HL-60 (cell line): ENCODE measurements at regions not wholly inside any gene's neighbourhood (a gene's known extent, or its start where the extent isn't known, plus 50 kb on each side); places are given as distances from the start of the nearest gene placed in this dataset.

Experiments used
- DNase-seq, 2 experiments: peaks; one replicate each; pipeline ENCODE4 v3.0.0-alpha.2; 2010 to 2020; ENCODE audit warnings: low read depth in 1 of 2, low spot score in 1 of 2
- H3K27ac ChIP-seq: fragments of 250-450 bp; sonication (Bioruptor Pico); replicated peaks from 2 replicates; pipeline ENCODE4 v1.5.1; 2020; ENCODE audit warnings: mild to moderate bottlenecking, moderate library complexity
- H3K27me3 ChIP-seq: fragments of 250-450 bp; sonication (Bioruptor Pico); 2 replicates; pipeline ENCODE4 v1.5.1; 2021; ENCODE audit warnings: mild to moderate bottlenecking, moderate library complexity; ENCODE audit not compliant: insufficient read depth, poor library complexity, severe bottlenecking
- H3K4me3 ChIP-seq: replicated peaks from 2 replicates; pipeline ENCODE4 v1.5.1; 2011; ENCODE audit warnings: mild to moderate bottlenecking, control low read depth, low read length; ENCODE audit not compliant: insufficient read depth
- CTCF ChIP-seq: IDR thresholded peaks from one replicate; pipeline ENCODE4 v1.5.1; 2011; ENCODE audit warnings: low read length, control low read depth, inconsistent platforms; ENCODE audit not compliant: insufficient read depth
- GABPA ChIP-seq: IDR thresholded peaks from 2 replicates; pipeline ENCODE4 v1.6.1; 2012; ENCODE audit warnings: low read depth
- POLR2AphosphoS5 ChIP-seq: IDR thresholded peaks from 2 replicates; pipeline ENCODE4 v1.6.1; 2012; ENCODE audit warnings: low read depth
- REST ChIP-seq: IDR thresholded peaks from 2 replicates; pipeline ENCODE4 v1.6.1; 2012; ENCODE audit warnings: low read depth; ENCODE audit not compliant: insufficient replicate concordance
- SPI1 ChIP-seq: IDR thresholded peaks from 2 replicates; pipeline ENCODE4 v1.6.1; 2012; ENCODE audit warnings: low read depth, mild to moderate bottlenecking, borderline replicate concordance

- no peaks in the 10 kb centered on the region for H3K27me3 ChIP-seq
- H3K4me3 ChIP-seq, result no peak overlapping the region
- H3K27ac ChIP-seq, result no peak overlapping the region
- DNase-seq, result no peak
- TF ChIP-seq REST (no peak), SPI1 (no peak), CTCF (no peak), GABPA (no peak), POLR2AphosphoS5 (no peak)
Observed at GRCh38 chr9:82757924-82758323, 305.0 kb downstream of the RASEF start.

- Histone ChIP-seq H3K4me3 (no peak overlapping the region), H3K27ac (no peak overlapping the region), H3K27me3 (no peaks in the 10 kb centered on the region)
- no peak for TF ChIP-seq POLR2AphosphoS5
- no peak for TF ChIP-seq SPI1
- no peak for TF ChIP-seq REST
- no peak for TF ChIP-seq CTCF
- TF ChIP-seq GABPA, result no peak
- DNase-seq, result no peak
Observed at GRCh38 chr9:82761027-82761426, 301.9 kb downstream of the RASEF start.

GRCh38 chr9:82761956-82762355 is 301.0 kb downstream of the RASEF start:
- no peaks in the 10 kb centered on the region for H3K27me3 ChIP-seq
- H3K27ac ChIP-seq, result no peak overlapping the region
- H3K4me3 ChIP-seq, result no peak overlapping the region
- no peak for TF ChIP-seq GABPA
- no peak for TF ChIP-seq POLR2AphosphoS5
- TF ChIP-seq CTCF, result no peak
- no peak for TF ChIP-seq SPI1
- no peak for TF ChIP-seq REST
- no peak for DNase-seq
